Activated T-helper 1 cell treated with anti-CD3 and anti-CD28 coated beads, Interleukin-2, amount 50 U/mL, for 16 hours (primary cell): ENCODE measurements at regions not wholly inside any gene's neighbourhood (a gene's known extent, or its start where the extent isn't known, plus 50 kb on each side); places are given as distances from the start of the nearest gene placed in this dataset.
"Not testable (repeated sequence)": the region's sequence is repeated elsewhere in the genome, so short reads cannot be mapped to it uniquely, and the experiment has no call there.

Experiments used
- DNase-seq, 2 donors: peaks; one replicate each; pipeline ENCODE4 v3.0.0-alpha.2; 2020; ENCODE audit warnings: low read depth in 1 of 2, low spot score in 1 of 2

DNA sequence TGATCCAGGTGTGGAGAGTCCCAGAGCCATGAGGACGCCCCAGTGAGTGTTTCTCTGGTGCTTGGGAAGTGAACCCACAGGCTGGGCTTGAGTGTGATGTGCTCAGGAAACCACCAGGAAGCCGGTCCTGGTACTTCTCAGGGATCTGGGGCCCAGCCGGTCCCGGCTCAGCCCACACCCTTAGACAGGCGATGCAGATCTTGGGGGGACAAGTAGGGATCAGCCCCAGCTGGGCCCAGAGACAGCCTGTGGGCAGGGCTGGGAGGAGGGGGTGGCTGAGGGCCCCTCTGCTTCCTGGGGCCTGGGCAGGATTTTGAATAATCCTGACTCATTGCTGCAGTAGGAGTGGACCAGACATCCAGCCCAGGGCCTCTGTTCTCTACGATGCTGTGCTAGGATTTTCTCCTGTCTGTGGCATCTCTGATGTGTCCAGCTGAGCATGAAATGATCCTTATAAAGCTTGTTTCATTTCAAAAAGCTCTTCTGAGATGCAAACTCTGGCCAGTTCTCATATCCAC lies 698.0 kb downstream of the PTPRU start:
- DNase-seq, result no peak

GRCh38 chr1:29933067-29933466 lies 696.7 kb downstream of the PTPRU start:
- no peak for DNase-seq

- no peak for DNase-seq
Observed at GRCh38 chr1:29932626-29933025, 696.3 kb downstream of the PTPRU start.

- DNase-seq, result no peak
Observed at GRCh38 chr1:29931477-29932175, 695.3 kb downstream of the PTPRU start.

DNA sequence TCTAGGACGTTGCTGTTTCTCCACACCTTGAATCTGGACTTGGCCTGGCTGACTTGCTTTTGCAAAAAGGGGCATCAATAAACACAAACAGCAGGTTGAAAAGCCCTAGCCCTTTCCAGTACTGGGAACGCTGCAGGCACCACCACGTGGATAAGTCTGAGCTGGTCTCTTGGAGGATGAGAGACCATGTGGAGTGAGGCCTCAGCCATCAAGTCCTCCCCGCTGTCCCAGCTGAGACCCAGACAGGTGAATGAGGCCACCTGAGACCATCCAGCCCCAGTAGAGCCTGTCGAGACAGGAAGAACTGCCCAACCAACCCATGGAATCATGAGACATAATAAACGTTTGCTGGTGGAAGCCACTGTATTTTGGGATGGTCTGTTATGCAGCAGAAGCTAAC lies 688.7 kb downstream of the PTPRU start:
- DNase-seq, result no peak

DNA sequence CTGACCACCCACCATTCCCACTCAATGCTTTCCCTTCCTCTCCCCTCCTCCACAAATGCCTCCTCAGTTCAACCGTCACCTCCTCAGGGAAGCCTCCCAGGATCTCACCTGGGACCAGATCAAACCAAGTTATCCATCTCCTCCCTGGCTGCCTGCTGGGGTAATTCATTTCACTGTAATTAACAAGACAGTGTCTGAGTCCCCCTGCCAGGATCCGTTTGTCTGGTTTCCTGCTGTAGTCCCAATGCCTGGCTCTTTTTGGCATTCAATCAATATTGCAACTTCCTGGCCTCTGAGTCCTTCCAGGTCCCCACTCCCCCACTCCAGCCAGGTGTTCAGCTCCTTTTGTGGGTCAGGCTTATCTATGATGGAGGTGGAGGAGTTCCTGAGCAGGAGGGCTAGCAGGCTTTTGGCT lies 687.7 kb downstream of the PTPRU start:
- no peak for DNase-seq

DNA sequence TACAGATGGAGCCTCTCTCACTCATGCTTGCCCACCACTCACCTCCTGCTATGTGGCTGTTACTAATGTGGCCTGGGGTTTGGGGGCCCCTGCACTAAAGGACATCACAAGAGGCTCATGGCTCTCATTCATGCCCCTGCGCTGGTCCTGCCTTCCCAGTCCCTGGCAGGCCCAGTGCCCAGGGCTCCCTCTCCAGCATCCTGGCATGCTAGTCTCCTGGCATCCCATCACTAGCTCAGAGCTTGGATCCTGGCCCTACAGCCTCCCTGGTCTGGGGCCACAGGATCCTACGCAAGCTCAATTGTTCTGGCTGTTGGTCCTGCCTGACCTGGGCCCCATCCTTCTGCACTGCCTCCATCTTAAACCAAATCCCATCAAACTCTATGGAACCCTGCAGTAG lies 685.4 kb downstream of the PTPRU start:
- DNase-seq, result no peak

- no peak for DNase-seq
Observed at GRCh38 chr1:29920784-29921183, 684.5 kb downstream of the PTPRU start.

DNA sequence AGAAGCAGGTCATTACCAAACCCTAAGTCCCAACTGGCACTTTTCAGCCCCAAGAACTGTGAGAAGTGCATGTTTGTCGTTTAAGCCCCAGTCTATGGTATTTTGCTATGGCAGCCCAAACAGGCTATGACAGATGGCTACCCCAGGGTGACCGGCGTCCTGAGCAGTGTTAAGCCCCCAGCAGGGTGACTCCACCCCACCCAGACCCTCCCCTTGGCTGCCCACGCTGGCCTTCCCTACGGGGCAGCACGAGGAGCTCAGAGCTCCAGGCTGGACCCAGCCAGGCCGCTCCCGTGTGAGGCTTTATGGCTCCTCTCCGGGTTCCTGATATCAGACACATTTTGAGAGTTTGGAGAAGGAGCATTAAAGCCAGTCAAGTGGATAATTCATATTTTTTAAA lies 684.0 kb downstream of the PTPRU start:
- no peak for DNase-seq

GRCh38 chr1:29919041-29919440 lies 682.7 kb downstream of the PTPRU start:
- DNase-seq, result not testable (repeated sequence)

DNA sequence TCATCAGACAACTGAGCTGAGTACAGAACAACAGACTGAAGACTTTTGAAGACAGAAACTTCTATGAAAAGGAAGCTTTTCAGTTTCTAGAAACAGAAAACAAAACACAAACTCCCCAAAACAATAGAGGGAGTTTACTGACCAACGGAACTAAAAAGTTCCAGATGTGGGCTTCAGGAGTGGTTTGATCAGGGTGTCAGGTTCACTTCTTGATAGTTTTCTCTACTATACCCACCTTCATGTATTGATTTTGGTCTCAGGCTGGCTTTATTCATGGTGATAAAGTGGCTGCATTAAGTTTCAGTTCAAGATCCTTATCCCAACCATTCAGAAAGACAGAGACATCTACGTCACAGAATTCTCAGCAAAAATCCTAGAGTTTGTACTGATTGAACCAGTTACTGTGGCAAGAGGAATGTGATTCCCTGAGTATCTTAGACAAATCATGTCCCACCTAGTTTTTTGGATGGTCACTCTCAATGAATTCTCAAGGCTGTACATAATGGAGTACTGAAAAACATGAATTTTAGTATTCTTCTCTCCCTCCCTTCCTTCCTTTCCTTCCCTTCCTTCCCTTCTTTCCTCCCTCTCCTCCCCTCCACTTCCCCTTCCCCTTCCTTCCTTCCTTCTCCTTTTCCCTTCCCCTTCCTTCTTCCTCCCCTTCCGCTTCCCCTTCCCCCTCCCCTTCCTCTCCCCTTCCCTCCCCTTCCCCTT lies 680.5 kb downstream of the PTPRU start:
- DNase-seq, result no peak

GRCh38 chr1:29914936-29915335 lies 678.6 kb downstream of the PTPRU start:
- DNase-seq, result no peak

DNA sequence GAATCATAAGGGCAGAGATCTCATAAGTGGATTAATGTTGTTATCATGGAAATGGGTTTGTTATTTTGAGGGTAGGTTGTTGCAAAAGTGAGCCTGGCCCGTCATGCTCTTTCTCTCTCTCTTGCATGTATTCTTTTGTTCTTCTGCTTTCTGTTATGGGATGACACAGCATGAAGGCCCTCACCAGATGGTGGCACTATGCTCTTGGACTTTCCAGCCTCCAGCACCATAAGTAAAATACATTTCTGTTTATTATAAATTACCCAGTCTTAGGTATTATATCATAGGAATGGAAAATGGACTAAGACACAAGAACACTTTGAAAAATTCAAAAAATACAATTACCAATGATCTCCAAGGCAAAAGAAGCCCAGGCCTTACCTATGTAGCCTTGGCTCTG lies 676.1 kb downstream of the PTPRU start:
- no peak for DNase-seq

GRCh38 chr1:29909962-29910361 lies 673.6 kb downstream of the PTPRU start:
- no peak for DNase-seq

DNA sequence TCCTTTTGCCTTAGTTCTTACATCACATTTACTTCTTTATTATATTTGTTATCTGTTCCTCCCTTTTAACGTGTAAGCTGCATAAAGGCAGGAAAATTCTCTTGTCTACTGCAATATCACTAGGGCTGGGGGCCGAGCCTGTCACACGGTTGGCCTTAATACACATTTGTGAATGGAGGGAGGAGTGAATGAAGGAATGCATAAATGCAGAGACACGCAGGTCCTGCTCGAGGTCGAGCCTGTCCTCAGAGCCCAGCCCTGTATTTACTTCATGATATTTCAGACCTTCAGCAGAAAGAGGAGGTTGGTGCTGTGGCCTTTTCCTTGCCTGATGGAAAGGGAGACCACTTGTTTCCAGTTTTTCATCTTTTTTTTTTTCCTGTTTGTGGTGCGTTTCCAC lies 671.3 kb downstream of the PTPRU start:
- no peak for DNase-seq

- DNase-seq, result no peak
Observed at GRCh38 chr1:29906927-29907326, 670.6 kb downstream of the PTPRU start.

GRCh38 chr1:29903548-29904166 lies 667.3 kb downstream of the PTPRU start:
- DNase-seq, result no peak

- DNase-seq, result no peak
Observed at GRCh38 chr1:29901624-29902325, 665.5 kb downstream of the PTPRU start.

DNA sequence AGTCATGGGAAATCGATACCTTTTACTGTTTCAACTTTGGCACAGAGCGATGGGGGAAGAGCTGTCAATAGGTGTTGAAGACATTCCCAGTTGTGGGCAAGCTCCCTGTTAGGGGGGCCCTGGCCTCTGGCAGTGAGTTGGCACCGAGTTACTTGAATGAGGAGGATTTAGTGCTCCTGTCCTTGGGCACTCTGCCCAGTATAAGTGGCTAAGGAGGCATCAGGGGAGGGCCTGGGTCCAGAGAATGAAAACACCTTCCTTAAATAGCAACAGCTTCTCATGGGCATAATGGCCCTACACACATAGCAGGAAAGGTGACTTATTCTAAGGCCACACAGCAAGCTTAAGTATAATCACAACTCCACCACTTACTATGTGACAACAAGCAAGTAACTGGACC lies 664.4 kb downstream of the PTPRU start:
- no peak for DNase-seq

DNA sequence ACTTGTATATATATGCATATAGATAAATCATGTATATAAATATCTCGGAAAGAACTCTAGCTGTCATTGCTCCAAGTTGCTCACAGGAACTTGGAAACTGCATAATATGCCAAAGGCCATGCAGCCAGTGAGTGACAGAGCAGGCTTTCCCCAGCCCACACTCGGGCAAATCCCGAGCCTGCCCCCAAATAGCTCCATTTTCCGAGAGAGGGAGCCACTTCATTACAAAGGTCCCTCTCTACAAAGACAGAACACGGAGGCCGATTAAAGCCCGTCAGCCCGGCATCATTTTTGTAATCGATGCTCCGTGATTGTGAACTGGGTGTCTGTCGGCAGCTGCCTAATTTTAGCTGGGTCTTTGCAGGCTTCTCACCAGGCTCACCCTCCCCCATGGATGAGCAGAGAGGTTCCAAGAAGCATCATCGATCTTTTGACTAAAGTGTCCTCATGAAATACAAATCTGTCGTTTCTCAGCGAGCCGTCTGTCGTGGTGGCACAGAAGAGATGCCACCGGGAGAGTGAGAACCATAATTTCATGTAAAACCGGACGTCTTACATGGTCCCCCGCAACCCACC lies 663.9 kb downstream of the PTPRU start:
- DNase-seq, result no peak
